ENCODE measurements at regions not wholly inside any gene's neighbourhood (a gene's known extent, or its start where the extent isn't known, plus 50 kb on each side); places are given as distances from the start of the nearest gene placed in this dataset.

DNA sequence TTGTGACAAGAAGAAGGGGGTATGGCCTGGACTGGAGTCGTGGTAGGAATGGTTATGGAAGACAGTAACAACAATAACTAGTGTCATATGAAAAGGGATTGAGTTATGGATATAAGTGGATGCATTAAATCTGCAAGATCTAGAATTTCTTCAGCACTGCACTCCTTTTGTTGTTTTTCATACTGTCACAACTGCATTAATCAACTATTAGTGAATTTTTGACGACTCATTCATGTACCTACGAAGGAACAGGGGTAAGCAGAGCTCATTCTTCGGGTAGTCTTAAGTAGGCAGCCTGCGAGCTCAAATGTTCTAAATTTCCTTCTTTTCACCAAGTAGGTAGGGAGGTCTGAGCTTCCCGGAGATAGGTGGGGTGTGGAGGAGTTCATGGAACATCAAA is 109.7 kb upstream of the UPP2 start:
- no peak for ATAC-seq
- TF ChIP-seq, protein P1, sequence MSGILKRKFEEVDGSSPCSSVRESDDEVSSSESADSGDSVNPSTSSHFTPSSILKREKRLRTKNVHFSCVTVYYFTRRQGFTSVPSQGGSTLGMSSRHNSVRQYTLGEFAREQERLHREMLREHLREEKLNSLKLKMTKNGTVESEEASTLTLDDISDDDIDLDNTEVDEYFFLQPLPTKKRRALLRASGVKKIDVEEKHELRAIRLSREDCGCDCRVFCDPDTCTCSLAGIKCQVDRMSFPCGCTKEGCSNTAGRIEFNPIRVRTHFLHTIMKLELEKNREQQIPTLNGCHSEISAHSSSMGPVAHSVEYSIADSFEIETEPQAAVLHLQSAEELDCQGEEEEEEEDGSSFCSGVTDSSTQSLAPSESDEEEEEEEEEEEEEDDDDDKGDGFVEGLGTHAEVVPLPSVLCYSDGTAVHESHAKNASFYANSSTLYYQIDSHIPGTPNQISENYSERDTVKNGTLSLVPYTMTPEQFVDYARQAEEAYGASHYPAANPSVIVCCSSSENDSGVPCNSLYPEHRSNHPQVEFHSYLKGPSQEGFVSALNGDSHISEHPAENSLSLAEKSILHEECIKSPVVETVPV (CRISPR knock-in tag; IDR thresholded peaks at IDR 0.05), result no peak
- TF ChIP-seq ZFP3 (CRISPR knock-in tag; IDR thresholded peaks at IDR 0.05), result no peak
- TF ChIP-seq ZNF8 (CRISPR knock-in tag; IDR thresholded peaks at IDR 0.05), result no peak
- TF ChIP-seq PPARA (CRISPR knock-in tag; IDR thresholded peaks at IDR 0.05; ENCODE audit: borderline replicate concordance), result no peak
- TF ChIP-seq, protein P2, sequence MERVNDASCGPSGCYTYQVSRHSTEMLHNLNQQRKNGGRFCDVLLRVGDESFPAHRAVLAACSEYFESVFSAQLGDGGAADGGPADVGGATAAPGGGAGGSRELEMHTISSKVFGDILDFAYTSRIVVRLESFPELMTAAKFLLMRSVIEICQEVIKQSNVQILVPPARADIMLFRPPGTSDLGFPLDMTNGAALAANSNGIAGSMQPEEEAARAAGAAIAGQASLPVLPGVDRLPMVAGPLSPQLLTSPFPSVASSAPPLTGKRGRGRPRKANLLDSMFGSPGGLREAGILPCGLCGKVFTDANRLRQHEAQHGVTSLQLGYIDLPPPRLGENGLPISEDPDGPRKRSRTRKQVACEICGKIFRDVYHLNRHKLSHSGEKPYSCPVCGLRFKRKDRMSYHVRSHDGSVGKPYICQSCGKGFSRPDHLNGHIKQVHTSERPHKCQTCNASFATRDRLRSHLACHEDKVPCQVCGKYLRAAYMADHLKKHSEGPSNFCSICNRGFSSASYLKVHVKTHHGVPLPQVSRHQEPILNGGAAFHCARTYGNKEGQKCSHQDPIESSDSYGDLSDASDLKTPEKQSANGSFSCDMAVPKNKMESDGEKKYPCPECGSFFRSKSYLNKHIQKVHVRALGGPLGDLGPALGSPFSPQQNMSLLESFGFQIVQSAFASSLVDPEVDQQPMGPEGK (CRISPR knock-in tag; IDR thresholded peaks at IDR 0.05; ENCODE audit: borderline replicate concordance), result no peak
- no peak for TF ChIP-seq OSR1 (CRISPR knock-in tag; IDR thresholded peaks at IDR 0.05)
- no peak for TF ChIP-seq ISL1 (CRISPR knock-in tag; IDR thresholded peaks at IDR 0.05)
- TF ChIP-seq SNAI2 (CRISPR knock-in tag; IDR thresholded peaks at IDR 0.05), result no peak
- TF ChIP-seq ARNTL (CRISPR knock-in tag; IDR thresholded peaks at IDR 0.05; ENCODE audit: borderline replicate concordance, low read depth), result no peak
- TF ChIP-seq ZFP30 (CRISPR knock-in tag; IDR thresholded peaks at IDR 0.05), result no peak
- TF ChIP-seq ESRRG (CRISPR knock-in tag; IDR thresholded peaks at IDR 0.05), result no peak
- no peak for TF ChIP-seq RARB (CRISPR knock-in tag; IDR thresholded peaks at IDR 0.05)

DNA sequence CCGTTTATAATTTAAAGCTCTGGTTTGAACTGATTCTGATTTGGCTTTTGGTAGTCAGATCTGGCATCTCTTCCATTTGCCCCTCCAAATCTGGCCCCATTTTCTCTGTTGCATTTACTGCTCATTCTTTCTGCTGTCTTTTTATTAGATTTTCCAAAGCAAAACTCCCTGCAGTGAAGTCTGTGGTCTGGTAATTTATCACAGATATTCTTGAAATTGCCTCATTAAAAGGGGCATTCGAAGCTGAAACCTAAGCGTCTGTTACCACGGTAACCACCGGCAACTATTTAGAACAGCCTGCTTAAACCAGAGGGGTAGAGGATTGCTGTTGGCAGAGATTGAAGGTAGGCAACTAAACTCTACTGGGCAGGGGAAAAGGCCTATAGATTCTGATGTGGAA is 111.5 kb upstream of the UPP2 start:
- peak; percentile 25; the same call in 1 of the 3 replicates for ATAC-seq
- no peak for TF ChIP-seq ZNF70 (CRISPR knock-in tag; IDR thresholded peaks at IDR 0.05)
- TF ChIP-seq, protein P1 (CRISPR knock-in tag; IDR thresholded peaks at IDR 0.05), result no peak
- TF ChIP-seq TCF4 (CRISPR knock-in tag; IDR thresholded peaks at IDR 0.05; ENCODE audit: borderline replicate concordance), result no peak
- TF ChIP-seq, protein P3, sequence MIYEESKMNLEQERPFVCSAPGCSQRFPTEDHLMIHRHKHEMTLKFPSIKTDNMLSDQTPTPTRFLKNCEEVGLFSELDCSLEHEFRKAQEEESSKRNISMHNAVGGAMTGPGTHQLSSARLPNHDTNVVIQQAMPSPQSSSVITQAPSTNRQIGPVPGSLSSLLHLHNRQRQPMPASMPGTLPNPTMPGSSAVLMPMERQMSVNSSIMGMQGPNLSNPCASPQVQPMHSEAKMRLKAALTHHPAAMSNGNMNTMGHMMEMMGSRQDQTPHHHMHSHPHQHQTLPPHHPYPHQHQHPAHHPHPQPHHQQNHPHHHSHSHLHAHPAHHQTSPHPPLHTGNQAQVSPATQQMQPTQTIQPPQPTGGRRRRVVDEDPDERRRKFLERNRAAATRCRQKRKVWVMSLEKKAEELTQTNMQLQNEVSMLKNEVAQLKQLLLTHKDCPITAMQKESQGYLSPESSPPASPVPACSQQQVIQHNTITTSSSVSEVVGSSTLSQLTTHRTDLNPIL (CRISPR knock-in tag; IDR thresholded peaks at IDR 0.05; ENCODE audit: low read depth), result no peak
- TF ChIP-seq CSDC2 (CRISPR knock-in tag; IDR thresholded peaks at IDR 0.05), result no peak

DNA sequence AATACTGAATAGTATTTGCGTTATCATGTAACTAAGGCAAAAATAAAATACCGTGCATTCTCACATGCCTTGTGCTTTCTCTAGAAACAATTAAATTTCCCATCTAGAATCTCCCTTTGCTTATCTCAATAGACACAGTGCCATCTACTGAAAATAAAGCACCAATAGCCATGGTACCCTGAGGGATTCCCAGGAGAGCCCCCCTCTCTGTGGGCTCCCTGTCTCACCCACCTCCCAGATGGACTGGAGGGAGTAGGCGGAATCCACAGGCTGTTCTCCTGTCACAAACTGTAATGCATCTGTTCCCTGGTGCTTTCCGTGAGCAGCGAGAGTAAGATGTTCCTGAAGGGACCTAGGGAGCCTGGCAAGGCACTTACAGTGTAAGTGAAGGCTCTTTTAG is 112.4 kb upstream of the UPP2 start:
- ATAC-seq, result peak; percentile 37; the same call in 1 of the 3 replicates
- TF ChIP-seq, protein P1 (CRISPR knock-in tag; IDR thresholded peaks at IDR 0.05), result no peak
- TF ChIP-seq, protein P4, sequence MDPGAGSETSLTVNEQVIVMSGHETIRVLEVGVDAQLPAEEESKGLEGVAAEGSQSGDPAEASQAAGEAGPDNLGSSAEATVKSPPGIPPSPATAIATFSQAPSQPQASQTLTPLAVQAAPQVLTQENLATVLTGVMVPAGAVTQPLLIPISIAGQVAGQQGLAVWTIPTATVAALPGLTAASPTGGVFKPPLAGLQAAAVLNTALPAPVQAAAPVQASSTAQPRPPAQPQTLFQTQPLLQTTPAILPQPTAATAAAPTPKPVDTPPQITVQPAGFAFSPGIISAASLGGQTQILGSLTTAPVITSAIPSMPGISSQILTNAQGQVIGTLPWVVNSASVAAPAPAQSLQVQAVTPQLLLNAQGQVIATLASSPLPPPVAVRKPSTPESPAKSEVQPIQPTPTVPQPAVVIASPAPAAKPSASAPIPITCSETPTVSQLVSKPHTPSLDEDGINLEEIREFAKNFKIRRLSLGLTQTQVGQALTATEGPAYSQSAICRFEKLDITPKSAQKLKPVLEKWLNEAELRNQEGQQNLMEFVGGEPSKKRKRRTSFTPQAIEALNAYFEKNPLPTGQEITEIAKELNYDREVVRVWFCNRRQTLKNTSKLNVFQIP (CRISPR knock-in tag; IDR thresholded peaks at IDR 0.05; ENCODE audit: borderline replicate concordance, low read depth), result no peak
- TF ChIP-seq, protein P3 (CRISPR knock-in tag; IDR thresholded peaks at IDR 0.05; ENCODE audit: low read depth), result no peak
- TF ChIP-seq ARNTL (CRISPR knock-in tag; IDR thresholded peaks at IDR 0.05; ENCODE audit: borderline replicate concordance, low read depth) (no peak), CSDC2 (CRISPR knock-in tag; IDR thresholded peaks at IDR 0.05) (no peak)
